Astrocyte of the spinal cord (primary cell): ENCODE measurements at regions not wholly inside any gene's neighbourhood (a gene's known extent, or its start where the extent isn't known, plus 50 kb on each side); places are given as distances from the start of the nearest gene placed in this dataset.

ENCODE experiments used
- DNase-seq: peaks from one replicate; pipeline ENCODE4 v3.0.0; 2011; ENCODE audit warnings: low read depth, low spot score
- H3K4me3 ChIP-seq: 2 replicates; pipeline ENCODE4 v1.5.1; 2011; ENCODE audit warnings: low read depth, mild to moderate bottlenecking, low read length, moderate library complexity
- in situ Hi-C: cut with HindIII; loops from 2 replicates; pipeline ENCODE4 v1.10.0; 2017; ENCODE audit warnings: low sequenced_read_pairs
- TF ChIP-seq, protein P1 (sequence below): IDR thresholded peaks from 2 replicates; pipeline ENCODE4 v1.5.1; 2012; ENCODE audit warnings: low read depth, mild to moderate bottlenecking, low read length, inconsistent platforms

DNA sequence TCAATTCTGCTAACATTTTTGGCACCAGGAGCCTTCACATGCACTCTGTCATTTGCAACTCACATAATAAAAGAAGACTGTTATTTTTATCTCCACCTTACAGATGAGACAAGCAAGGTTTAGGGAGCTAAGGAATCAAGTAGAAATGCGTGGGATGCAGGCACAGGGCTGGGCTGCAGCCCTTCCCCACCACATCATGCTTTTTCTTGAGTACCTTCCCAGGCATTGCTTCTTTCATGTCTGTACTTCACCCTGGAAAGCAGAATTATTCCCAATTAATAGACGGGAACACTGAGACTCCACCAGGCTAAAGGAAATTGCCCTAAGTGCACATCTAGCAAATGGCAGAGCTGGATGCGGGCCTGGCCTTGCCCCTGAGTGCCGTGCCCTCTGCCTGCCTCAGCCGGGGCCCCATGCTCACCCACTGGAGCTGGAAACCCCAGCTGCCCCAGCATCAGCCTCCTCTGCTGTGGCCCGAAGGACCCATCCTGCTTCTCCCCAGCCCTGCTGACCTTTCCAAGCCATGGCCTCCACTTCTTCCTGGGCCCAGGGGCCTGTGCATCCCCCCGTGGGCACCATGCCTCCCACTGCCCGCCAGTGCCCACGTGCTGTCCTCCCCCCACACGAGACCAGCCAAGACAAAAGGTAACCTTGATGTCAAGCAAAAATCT lies 257.5 kb downstream of the TOMM20 start:
- in situ Hi-C loops = no loop called here
- TF ChIP-seq, protein P1, sequence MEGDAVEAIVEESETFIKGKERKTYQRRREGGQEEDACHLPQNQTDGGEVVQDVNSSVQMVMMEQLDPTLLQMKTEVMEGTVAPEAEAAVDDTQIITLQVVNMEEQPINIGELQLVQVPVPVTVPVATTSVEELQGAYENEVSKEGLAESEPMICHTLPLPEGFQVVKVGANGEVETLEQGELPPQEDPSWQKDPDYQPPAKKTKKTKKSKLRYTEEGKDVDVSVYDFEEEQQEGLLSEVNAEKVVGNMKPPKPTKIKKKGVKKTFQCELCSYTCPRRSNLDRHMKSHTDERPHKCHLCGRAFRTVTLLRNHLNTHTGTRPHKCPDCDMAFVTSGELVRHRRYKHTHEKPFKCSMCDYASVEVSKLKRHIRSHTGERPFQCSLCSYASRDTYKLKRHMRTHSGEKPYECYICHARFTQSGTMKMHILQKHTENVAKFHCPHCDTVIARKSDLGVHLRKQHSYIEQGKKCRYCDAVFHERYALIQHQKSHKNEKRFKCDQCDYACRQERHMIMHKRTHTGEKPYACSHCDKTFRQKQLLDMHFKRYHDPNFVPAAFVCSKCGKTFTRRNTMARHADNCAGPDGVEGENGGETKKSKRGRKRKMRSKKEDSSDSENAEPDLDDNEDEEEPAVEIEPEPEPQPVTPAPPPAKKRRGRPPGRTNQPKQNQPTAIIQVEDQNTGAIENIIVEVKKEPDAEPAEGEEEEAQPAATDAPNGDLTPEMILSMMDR = no peak

DNA sequence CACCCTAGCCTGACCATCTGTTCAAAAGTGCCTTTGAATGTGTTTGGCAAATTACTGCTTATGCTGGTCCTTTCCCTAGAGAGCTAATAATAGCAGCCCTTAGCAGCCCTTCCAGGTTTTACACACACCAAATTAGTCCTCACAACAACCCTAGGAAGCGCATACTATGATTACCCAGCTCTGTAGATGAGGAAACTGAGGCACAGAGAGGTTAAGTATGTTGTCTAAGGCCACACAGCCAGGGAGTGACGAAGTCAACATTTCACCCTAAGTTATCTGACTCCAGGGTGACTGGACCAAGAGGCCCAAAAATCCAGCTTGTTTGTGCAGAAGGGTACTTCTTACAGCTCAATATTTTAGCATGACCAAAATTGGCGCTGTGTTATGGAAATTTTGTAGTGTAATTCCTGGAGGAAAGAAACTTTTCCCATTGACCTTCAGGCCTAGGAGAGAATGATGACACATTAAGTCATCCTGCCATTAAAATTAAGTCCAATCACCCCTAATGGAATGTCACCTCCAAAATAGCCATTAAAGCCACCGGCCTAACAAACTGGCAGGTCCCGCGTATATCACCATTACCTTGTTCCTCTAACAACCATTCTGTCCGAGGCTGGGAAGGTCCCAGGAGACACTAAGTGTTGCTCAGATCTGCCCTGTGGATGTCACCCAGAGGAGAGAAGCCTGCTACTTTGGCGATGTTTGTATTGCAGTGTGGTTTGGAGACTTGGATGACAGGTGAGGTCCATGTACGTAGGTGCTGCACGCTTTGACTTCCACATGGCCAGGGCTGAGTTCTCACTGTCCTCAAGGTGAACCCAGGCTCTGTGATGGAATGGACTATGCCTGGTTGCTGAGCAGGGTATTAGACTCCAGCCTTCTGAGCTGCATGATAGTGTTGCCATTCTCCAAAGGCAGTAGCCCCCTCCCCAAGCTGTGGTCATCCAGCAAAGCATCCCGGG lies 258.3 kb downstream of the TOMM20 start:
- in situ Hi-C loops = no loop called here
- TF ChIP-seq, protein P1 = no peak
- H3K4me3 ChIP-seq = no peak overlapping the region
- DNase-seq = no peak

More for the DNA sequence above, 257.5 kb downstream of the TOMM20 start:
- no peak for DNase-seq
- no peak overlapping the region for H3K4me3 ChIP-seq

DNA sequence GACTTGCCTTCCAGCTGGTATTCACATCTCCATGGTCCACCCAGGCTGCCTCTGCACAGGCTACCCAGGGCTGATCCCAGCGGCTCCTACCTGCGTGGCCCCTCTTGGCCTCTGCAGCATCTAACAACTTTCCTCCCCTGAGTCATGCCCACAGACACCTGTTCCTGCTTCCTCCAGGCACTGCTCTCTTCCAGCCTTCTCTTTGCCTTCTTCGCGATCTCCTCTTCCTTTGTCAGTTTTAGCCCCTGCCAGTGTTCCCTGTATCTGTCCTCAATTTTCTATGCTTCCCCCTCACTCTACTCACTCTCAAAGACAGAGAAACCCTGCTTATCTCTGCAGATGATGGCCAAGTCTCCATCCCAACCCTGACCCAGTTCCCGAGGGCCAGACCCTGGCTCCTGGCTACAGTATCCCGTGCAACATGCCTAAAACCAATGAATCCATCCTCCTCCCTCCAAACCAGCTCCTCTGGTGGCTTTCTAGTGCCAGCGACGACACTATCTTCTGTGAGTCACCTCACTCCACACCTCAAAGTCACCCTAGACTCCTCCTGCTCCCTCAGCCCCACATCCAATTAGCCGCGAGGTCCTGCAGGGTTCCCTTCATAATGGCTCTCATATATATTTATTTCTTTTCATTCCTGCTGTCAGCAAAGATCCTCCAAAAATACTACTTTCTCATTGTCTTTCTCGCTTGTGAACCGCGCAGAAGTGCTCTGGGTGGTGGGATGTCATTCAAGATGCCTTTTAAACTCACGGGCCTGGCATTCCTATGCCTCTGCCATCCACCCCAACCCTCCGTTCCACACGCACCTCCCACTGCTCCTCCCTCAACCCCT lies 259.2 kb downstream of the TOMM20 start:
- TF ChIP-seq, protein P1 = no peak
- DNase-seq = no peak
- H3K4me3 ChIP-seq = no peak overlapping the region
- in situ Hi-C loops = no loop called here

DNA sequence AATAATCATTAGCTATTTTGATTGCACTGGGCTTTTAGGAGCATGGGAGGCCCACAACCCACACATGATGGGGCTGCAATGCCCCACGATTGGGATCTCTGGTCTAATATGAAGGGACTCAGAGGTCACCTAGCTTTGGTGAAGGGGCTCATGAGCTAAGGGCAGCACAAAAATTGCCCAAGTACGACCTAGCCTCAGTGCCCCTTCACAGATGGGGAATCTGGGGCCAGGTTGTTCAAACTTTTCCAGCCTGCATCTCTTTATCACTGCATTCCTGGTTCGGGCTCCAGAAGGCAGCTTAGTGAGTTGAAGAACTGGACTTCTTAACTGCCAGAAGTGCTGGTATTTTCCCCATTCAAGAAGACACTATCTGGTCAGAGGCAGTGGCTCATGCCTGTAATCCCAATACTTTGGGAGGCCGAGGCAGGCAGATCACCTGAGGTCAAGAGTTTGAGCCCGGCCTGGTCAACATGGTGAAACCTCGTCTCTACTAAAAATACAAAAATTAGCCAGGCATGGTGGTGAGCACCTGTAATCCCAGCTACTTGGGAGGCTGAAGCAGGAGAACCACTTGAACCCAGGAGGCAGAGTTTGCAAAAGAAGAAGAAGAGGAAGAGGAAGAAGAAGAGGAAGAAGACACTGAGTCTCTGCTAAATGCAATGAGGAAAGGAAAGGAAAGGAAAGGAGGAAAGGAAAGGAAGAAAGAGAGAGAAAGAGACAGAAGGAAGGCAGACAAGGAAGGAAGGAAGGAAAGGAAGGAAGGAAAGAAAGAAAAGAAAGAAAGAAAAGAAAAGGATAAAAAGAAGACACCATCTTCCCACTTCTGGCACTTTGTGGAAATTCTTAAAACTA lies 258.5 kb upstream of the IRF2BP2 start:
- DNase-seq = no peak
- H3K4me3 ChIP-seq = no peak overlapping the region
- in situ Hi-C loops = no loop called here
- TF ChIP-seq, protein P1 = no peak

DNA sequence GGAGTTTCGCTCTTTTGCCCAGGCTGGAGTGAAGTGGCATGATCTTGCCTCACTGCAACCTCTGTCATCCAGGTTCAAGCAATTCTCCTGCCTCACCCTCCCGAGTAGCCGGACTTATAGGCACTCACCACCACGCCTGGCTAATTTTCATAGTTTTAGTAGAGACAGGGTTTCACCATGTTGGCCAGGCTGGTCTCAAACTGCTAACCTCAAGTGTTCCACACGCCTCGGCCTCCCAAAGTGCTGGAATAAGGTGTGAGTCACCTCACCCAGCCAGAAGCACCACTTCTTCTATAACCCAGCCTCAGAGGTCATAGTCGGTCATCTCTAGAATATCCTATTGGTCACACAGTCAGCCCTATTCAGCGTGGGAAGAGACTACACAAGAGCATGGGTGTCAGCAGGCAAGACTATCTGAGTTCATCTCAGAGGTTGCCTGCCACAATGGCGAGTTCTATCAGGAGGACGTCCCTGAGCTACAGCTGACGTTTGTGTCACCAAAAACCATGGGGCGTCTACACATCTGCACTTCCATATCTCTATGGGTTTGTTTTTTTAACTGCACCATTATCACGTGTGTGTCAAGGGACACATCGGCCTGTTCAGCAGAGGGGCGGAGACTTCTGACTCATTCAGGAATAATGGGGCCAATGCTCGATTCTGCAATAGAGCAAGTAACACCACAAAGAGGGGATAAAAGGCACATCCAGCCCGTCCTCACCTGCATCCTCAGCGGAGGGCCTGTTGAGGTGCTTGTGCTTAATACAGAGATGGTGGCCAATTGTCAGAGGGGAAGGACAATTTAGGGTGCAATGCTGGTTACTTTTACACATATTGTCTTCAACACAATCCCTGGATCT lies 256.3 kb upstream of the IRF2BP2 start:
- DNase-seq = peak; percentile 76
- H3K4me3 ChIP-seq = no peak overlapping the region
- TF ChIP-seq, protein P1 = no peak
- in situ Hi-C loops = no loop called here
